OCI-LY3 (cell line): ENCODE measurements at regions not wholly inside any gene's neighbourhood (a gene's known extent, or its start where the extent isn't known, plus 50 kb on each side); places are given as distances from the start of the nearest gene placed in this dataset.

Experiments
- H2AFZ ChIP-seq: fragments of 200-600, 300-600 bp; shearing (Covaris generic); 2 replicates; pipeline ENCODE4 v1.6.0; 2014; ENCODE audit warnings: antibody characterized with exemption, low read depth, low read length
- H3K27ac ChIP-seq: fragments of 200-600, 300-600 bp; sonication (generic); 2 replicates; pipeline ENCODE4 v1.5.1; 2014; ENCODE audit warnings: mild to moderate bottlenecking, low read length, moderate library complexity, mixed read lengths
- H3K27me3 ChIP-seq: fragments of 200-600, 300-600 bp; sonication (generic); 2 replicates; pipeline ENCODE4 v1.6.1; 2014; ENCODE audit warnings: low read depth, low read length, mixed read lengths
- H3K36me3 ChIP-seq: fragments of 200-600, 300-600 bp; sonication (generic); replicated peaks from 2 replicates; pipeline ENCODE3; 2014; ENCODE audit warnings: low read depth, low read length, mixed read lengths
- H3K4me1 ChIP-seq: fragments of 300-600, 200-600 bp; sonication (generic); 2 replicates; pipeline ENCODE4 v1.6.1; 2014; ENCODE audit warnings: low read length, mixed read lengths
- H3K4me2 ChIP-seq: fragments of 200-600, 300-600 bp; sonication (generic); 2 replicates; pipeline ENCODE4 v1.6.1; 2014; ENCODE audit warnings: low read length, mixed read lengths
- H3K4me3 ChIP-seq: fragments of 300-600, 200-600 bp; sonication (generic); 2 replicates; pipeline ENCODE4 v1.5.1; 2014; ENCODE audit warnings: antibody characterized with exemption, mild to moderate bottlenecking, low read length, moderate library complexity
- H3K79me2 ChIP-seq: fragments of 300-600, 200-600 bp; shearing (Covaris generic); 2 replicates; pipeline ENCODE4 v1.6.1; 2014; ENCODE audit warnings: mild to moderate bottlenecking, low read length, mixed read lengths
- H3K9ac ChIP-seq: fragments of 300-600, 200-600 bp; shearing (Covaris generic); 2 replicates; pipeline ENCODE4 v1.6.0; 2014; ENCODE audit warnings: mild to moderate bottlenecking, low read length, moderate library complexity
- H3K9me3 ChIP-seq: fragments of 200-600, 300-600 bp; shearing (Covaris generic); 2 replicates; pipeline ENCODE4 v1.6.1; 2014; ENCODE audit warnings: low read length, mixed read lengths; ENCODE audit not compliant: insufficient read depth
- H4K20me1 ChIP-seq: fragments of 200-600, 300-600 bp; sonication (generic); 2 replicates; pipeline ENCODE4 v1.6.1; 2016; ENCODE audit warnings: low read length, mixed read lengths; ENCODE audit not compliant: insufficient read depth
- EZH2phosphoT487 ChIP-seq: fragments of 200-600 bp; shearing (Covaris generic); IDR thresholded peaks from 2 replicates; pipeline ENCODE4 v1.6.1; 2018; ENCODE audit warnings: antibody characterized with exemption, mixed run types, low read depth
- TF ChIP-seq, protein P1 (sequence below): fragments of 200-600, 300-600 bp; sonication (generic); IDR thresholded peaks from 2 replicates; pipeline ENCODE4 v1.5.1; 2014; ENCODE audit warnings: antibody characterized with exemption, low read length, low read depth

DNA sequence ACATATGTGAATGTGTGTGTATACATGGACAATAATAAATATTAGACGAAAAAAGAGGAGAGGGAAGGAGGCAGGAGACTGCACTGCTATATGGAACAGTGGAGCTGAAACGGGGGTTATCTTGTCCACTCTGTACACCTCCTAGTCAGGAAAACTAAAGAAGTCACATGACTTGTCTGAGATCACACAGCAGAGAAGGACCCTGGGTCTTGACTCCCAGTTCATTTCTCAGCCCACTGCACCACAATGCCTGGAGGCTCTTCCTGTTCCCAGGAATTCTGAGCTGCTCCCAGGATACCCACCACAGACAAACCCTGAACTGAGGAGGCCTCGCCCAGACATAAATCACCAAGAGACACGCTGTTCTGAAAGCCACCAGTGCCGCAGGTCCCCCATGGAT lies 349.6 kb downstream of the CTTN start:
- Histone ChIP-seq H3K4me2 (no peak overlapping the region), H3K36me3 (no peaks in the 10 kb centered on the region), H3K4me1 (no peaks in the 10 kb centered on the region), H3K27ac (no peak overlapping the region), H3K9me3 (peaks cover 8% of the 10 kb centered on the region), H2AFZ (no peak overlapping the region), H4K20me1 (no peaks in the 10 kb centered on the region), H3K4me3 (no peak overlapping the region), H3K79me2 (no peaks in the 10 kb centered on the region), H3K27me3 (peaks cover 14% of the 10 kb centered on the region), H3K9ac (no peak overlapping the region)
- TF ChIP-seq EZH2phosphoT487, result no peak
- TF ChIP-seq, protein P1, sequence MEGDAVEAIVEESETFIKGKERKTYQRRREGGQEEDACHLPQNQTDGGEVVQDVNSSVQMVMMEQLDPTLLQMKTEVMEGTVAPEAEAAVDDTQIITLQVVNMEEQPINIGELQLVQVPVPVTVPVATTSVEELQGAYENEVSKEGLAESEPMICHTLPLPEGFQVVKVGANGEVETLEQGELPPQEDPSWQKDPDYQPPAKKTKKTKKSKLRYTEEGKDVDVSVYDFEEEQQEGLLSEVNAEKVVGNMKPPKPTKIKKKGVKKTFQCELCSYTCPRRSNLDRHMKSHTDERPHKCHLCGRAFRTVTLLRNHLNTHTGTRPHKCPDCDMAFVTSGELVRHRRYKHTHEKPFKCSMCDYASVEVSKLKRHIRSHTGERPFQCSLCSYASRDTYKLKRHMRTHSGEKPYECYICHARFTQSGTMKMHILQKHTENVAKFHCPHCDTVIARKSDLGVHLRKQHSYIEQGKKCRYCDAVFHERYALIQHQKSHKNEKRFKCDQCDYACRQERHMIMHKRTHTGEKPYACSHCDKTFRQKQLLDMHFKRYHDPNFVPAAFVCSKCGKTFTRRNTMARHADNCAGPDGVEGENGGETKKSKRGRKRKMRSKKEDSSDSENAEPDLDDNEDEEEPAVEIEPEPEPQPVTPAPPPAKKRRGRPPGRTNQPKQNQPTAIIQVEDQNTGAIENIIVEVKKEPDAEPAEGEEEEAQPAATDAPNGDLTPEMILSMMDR, result no peak

DNA sequence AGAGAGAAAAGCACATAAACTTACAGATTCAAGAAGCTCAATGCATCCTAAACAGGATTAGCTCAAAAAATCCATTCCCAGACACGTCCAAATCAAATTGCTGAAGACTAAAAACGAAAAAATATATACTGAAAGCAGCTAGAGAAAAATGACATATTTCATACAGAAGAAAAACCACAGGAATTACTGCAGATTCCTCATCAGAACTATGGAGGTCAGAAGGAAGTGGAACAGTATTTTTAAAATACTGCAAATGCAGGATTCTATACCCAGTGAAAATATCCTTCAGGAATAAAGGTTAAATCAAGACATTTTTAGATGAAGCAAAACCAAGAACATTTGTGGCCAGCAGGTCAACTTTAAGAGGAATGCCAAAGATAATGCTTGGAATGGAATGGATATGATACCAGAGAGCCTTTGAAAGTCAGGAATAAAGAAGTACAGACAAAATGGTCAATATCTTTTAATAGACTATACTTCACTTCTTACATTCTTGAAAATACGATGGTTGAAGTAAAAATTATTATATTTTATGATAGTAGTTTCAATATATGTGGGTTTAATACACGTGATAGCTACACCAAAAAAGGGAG lies 352.9 kb downstream of the CTTN start:
- H3K9me3 ChIP-seq, result peaks cover 8% of the 10 kb centered on the region
- no peak overlapping the region for H2AFZ ChIP-seq

DNA sequence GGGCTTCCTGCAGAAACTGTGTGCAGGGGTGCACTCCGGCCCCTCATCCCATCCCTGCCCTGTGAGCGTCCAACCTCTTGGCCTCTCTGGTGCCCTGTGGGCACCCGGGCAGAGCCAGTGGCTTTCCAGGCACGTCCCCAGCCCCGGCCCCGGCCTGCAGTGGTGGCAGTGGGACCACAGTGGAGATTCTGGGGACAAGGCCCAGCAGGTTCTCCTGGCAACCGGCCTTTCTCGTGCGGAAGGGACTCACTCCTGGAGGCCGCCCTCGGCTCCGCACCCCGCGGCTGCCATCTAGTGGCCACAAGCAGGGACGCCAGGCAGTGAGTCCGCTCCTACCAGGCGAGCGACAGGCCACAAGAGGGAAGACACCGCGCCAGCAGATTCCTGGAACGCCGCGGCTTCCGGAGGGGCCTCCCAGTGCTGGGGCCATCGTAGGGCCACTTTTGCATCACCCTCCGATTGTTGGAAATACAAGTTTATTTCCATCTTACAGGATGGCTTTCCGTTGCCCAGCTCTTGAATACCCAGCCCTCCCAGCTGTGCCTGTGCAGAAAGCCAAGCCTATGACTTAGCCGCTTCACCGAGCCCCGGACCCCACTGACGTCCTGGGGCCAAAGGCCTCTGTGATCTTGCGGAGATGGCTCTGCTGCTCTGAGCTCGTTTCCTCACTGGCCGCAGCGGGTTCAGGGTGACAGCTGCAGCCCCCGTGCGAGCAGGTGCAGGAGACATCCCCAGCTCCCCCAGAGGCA lies 357.3 kb downstream of the CTTN start:
- Histone ChIP-seq H3K79me2 (no peaks in the 10 kb centered on the region), H3K27ac (no peak overlapping the region), H3K36me3 (no peaks in the 10 kb centered on the region), H3K4me1 (no peaks in the 10 kb centered on the region), H3K4me2 (no peak overlapping the region), H3K9ac (no peak overlapping the region), H3K4me3 (no peak overlapping the region), H3K9me3 (peaks cover 4% of the 10 kb centered on the region; the same call in 1 of the 2 replicates), H2AFZ (0 out of 2 replicates have a peak overlapping the region, but pooled peaks have one; percentile 82), H3K27me3 (peaks cover 33% of the 10 kb centered on the region), H4K20me1 (no peaks in the 10 kb centered on the region)
- TF ChIP-seq, protein P1, result peak; percentile 88
- TF ChIP-seq EZH2phosphoT487, result no peak

More for the DNA sequence above, 352.9 kb downstream of the CTTN start:
- Histone ChIP-seq H3K27me3 (peaks cover 14% of the 10 kb centered on the region), H3K9ac (no peak overlapping the region), H4K20me1 (no peaks in the 10 kb centered on the region), H3K27ac (no peak overlapping the region), H3K36me3 (no peaks in the 10 kb centered on the region), H3K4me2 (no peak overlapping the region), H3K4me1 (no peaks in the 10 kb centered on the region), H3K79me2 (no peaks in the 10 kb centered on the region), H3K4me3 (no peak overlapping the region)
- no peak for TF ChIP-seq EZH2phosphoT487
- TF ChIP-seq, protein P1, result no peak

DNA sequence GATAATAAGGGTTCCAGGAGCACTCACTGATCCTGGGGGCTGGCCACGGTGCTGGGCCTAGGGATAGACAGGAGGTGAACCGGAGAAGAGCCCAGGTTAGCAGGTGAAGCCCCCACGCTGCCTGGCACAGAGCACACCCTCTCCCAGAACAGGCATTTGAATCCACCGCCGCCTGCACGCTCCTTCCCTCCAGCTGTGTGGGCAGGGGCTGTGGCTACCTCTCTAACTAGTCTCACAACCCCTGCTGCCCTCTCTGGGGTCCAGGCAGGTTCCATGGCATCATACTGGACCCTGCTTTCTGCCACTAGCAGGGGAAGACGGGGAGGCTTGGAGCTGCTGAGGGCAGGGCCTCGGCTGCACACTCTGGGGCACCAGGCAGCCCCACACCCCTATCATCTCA lies 358.0 kb downstream of the CTTN start:
- no peak overlapping the region for H3K4me3 ChIP-seq
- no peaks in the 10 kb centered on the region for H3K79me2 ChIP-seq
- H3K9me3 ChIP-seq, result no peaks in the 10 kb centered on the region
- TF ChIP-seq, protein P1, result no peak
- TF ChIP-seq EZH2phosphoT487, result no peak
- H3K9ac ChIP-seq, result no peak overlapping the region
- H3K27ac ChIP-seq, result no peak overlapping the region
- H3K36me3 ChIP-seq, result no peaks in the 10 kb centered on the region
- no peak overlapping the region for H3K4me2 ChIP-seq
- H3K27me3 ChIP-seq, result peaks cover 33% of the 10 kb centered on the region
- H3K4me1 ChIP-seq, result no peaks in the 10 kb centered on the region
- no peaks in the 10 kb centered on the region for H4K20me1 ChIP-seq
- H2AFZ ChIP-seq, result no peak overlapping the region
